ENCODE measurements at regions not wholly inside any gene's neighbourhood (a gene's known extent, or its start where the extent isn't known, plus 50 kb on each side); places are given as distances from the start of the nearest gene placed in this dataset.

- Histone ChIP-seq H3K79me2 (ENCODE audit: insufficient read depth, low read depth, low read length) (no peaks in the 10 kb centered on the region), H3K4me2 (ENCODE audit: low read length) (no peak overlapping the region), H3K4me3 (ENCODE audit: low read depth, low read length, poor library complexity, severe bottlenecking) (no peak overlapping the region), H4K20me1 (ENCODE audit: insufficient read depth, low read length) (no peaks in the 10 kb centered on the region), H3K9me2 (ENCODE audit: insufficient read depth, low read length) (no peaks in the 10 kb centered on the region), H3K4me1 (ENCODE audit: insufficient read depth, low read length, poor library complexity, severe bottlenecking) (no peaks in the 10 kb centered on the region), H3K36me3 (ENCODE audit: insufficient read depth, low read length) (no peaks in the 10 kb centered on the region), H3K9me3 (ENCODE audit: low read length) (no peaks in the 10 kb centered on the region), H3K27ac (ENCODE audit: low read depth, low read length, poor library complexity, severe bottlenecking) (no peak overlapping the region), H2AFZ (ENCODE audit: low read length) (no peak overlapping the region)
- TF ChIP-seq, protein P1, sequence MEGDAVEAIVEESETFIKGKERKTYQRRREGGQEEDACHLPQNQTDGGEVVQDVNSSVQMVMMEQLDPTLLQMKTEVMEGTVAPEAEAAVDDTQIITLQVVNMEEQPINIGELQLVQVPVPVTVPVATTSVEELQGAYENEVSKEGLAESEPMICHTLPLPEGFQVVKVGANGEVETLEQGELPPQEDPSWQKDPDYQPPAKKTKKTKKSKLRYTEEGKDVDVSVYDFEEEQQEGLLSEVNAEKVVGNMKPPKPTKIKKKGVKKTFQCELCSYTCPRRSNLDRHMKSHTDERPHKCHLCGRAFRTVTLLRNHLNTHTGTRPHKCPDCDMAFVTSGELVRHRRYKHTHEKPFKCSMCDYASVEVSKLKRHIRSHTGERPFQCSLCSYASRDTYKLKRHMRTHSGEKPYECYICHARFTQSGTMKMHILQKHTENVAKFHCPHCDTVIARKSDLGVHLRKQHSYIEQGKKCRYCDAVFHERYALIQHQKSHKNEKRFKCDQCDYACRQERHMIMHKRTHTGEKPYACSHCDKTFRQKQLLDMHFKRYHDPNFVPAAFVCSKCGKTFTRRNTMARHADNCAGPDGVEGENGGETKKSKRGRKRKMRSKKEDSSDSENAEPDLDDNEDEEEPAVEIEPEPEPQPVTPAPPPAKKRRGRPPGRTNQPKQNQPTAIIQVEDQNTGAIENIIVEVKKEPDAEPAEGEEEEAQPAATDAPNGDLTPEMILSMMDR (conservative IDR thresholded peaks at IDR 0.05; ENCODE audit: low read length): no peak
- TF ChIP-seq EZH2phosphoT487 (IDR thresholded peaks at IDR 0.05; ENCODE audit: borderline replicate concordance, low read depth, low read length): no peak
- ChIA-PET POLR2A (no interaction called here), CTCF (ENCODE audit: unreplicated experiment) (no interaction called here)
- DNase-seq (ENCODE audit: low spot score): no peak
- BruUV-seq (replicated peaks): no TSS peak
- intact Hi-C loops (cut with micrococcal nuclease; ENCODE audit: unreplicated experiment): no loop called here
These were observed 493.9 kb upstream of the RASGRP1 start for GRCh38 chr15:39058351-39059131.

GRCh38 chr15:39059917-39060316, 495.3 kb upstream of the RASGRP1 start:
- H3K9me2 ChIP-seq (ENCODE audit: insufficient read depth, low read length): no peaks in the 10 kb centered on the region
- H3K4me3 ChIP-seq (ENCODE audit: low read depth, low read length, poor library complexity, severe bottlenecking): no peak overlapping the region
- intact Hi-C loops (cut with micrococcal nuclease; ENCODE audit: unreplicated experiment): no loop called here
- no peak overlapping the region for H3K4me2 ChIP-seq (ENCODE audit: low read length)
- no peaks in the 10 kb centered on the region for H3K4me1 ChIP-seq (ENCODE audit: insufficient read depth, low read length, poor library complexity, severe bottlenecking)
- ChIA-PET CTCF (ENCODE audit: unreplicated experiment) (no interaction called here), POLR2A (interaction anchor here (0.6 kb wide), 1 partner anchor 416 kb away, joined by 4 read pairs; no protein-coding TSS in a partner anchor)
- no peak for TF ChIP-seq EZH2phosphoT487 (IDR thresholded peaks at IDR 0.05; ENCODE audit: borderline replicate concordance, low read depth, low read length)
- TF ChIP-seq, protein P1 (conservative IDR thresholded peaks at IDR 0.05; ENCODE audit: low read length): no peak
- no peak for DNase-seq (ENCODE audit: low spot score)
- H3K36me3 ChIP-seq (ENCODE audit: insufficient read depth, low read length): no peaks in the 10 kb centered on the region
- H2AFZ ChIP-seq (ENCODE audit: low read length): no peak overlapping the region
- no peaks in the 10 kb centered on the region for H3K79me2 ChIP-seq (ENCODE audit: insufficient read depth, low read depth, low read length)
- H4K20me1 ChIP-seq (ENCODE audit: insufficient read depth, low read length): no peaks in the 10 kb centered on the region
- no peak overlapping the region for H3K27ac ChIP-seq (ENCODE audit: low read depth, low read length, poor library complexity, severe bottlenecking)
- no TSS peak for BruUV-seq (replicated peaks)
- H3K9me3 ChIP-seq (ENCODE audit: low read length): no peaks in the 10 kb centered on the region

- no peak overlapping the region for H3K27ac ChIP-seq (ENCODE audit: low read depth, low read length, poor library complexity, severe bottlenecking)
- DNase-seq (ENCODE audit: low spot score): no peak
- TF ChIP-seq, protein P1 (conservative IDR thresholded peaks at IDR 0.05; ENCODE audit: low read length): no peak
- no peak for TF ChIP-seq EZH2phosphoT487 (IDR thresholded peaks at IDR 0.05; ENCODE audit: borderline replicate concordance, low read depth, low read length)
- no peak overlapping the region for H3K4me2 ChIP-seq (ENCODE audit: low read length)
- intact Hi-C loops (cut with micrococcal nuclease; ENCODE audit: unreplicated experiment): no loop called here
- H3K36me3 ChIP-seq (ENCODE audit: insufficient read depth, low read length): no peaks in the 10 kb centered on the region
- no peak overlapping the region for H3K4me3 ChIP-seq (ENCODE audit: low read depth, low read length, poor library complexity, severe bottlenecking)
- ChIA-PET POLR2A (interaction anchor here (0.8 kb wide), 1 partner anchor 487 kb away, joined by 3 read pairs; no protein-coding TSS in a partner anchor), CTCF (ENCODE audit: unreplicated experiment) (no interaction called here)
- no peaks in the 10 kb centered on the region for H3K9me2 ChIP-seq (ENCODE audit: insufficient read depth, low read length)
- no TSS peak for BruUV-seq (replicated peaks)
- H3K9me3 ChIP-seq (ENCODE audit: low read length): no peaks in the 10 kb centered on the region
- H3K4me1 ChIP-seq (ENCODE audit: insufficient read depth, low read length, poor library complexity, severe bottlenecking): no peaks in the 10 kb centered on the region
- H4K20me1 ChIP-seq (ENCODE audit: insufficient read depth, low read length): no peaks in the 10 kb centered on the region
- H2AFZ ChIP-seq (ENCODE audit: low read length): no peak overlapping the region
- no peaks in the 10 kb centered on the region for H3K79me2 ChIP-seq (ENCODE audit: insufficient read depth, low read depth, low read length)
These were observed 497.4 kb upstream of the RASGRP1 start for GRCh38 chr15:39061952-39062464.

Data from OCI-LY7 (cell line).